T-helper 1 cell (primary cell): ENCODE measurements at regions not wholly inside any gene's neighbourhood (a gene's known extent, or its start where the extent isn't known, plus 50 kb on each side); places are given as distances from the start of the nearest gene placed in this dataset.

Experiments
- DNase-seq, 5 donors: peaks; one replicate each; pipeline ENCODE4 v3.0.0-alpha.2; 2012 to 2020

DNA sequence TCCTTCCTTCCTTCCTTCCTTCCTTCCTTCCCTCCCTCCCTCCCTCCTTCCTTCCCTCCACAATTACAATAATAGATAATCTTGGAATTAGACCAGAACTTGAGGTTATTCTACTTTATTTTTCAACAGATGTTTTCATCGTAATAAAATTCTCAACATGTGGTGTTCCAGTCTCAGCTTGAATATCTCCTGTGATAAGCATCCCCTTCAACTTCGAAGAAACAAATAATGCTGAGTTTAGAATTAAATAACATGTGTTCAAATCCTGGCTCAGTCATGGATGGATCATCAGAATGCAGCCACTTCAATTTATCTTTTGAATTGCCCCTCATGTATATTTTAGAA lies 91.4 kb upstream of the PAPPA start:
- DNase-seq, result no peak

- DNase-seq, result no peak
Observed at GRCh38 chr9:116064970-116065369, 88.6 kb upstream of the PAPPA start.

DNA sequence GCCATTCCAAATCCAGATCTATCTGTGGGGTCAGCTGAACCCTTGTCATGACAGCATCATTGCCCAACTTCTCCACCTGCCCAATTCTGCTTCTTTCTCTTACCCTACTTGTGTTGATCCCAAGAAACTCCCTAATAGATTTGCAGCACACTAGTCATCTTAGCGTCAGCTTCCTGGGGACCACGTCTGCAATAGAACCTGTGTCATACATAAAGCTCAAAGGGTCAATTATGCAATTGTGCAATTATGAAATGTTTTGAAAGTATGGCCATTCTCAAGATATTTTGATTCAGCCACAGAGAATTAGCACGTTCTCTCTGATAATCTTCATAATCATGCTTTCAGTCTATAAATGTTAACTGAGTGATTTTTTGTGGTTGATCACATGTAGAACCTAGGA lies 87.4 kb upstream of the PAPPA start:
- no peak for DNase-seq

DNA sequence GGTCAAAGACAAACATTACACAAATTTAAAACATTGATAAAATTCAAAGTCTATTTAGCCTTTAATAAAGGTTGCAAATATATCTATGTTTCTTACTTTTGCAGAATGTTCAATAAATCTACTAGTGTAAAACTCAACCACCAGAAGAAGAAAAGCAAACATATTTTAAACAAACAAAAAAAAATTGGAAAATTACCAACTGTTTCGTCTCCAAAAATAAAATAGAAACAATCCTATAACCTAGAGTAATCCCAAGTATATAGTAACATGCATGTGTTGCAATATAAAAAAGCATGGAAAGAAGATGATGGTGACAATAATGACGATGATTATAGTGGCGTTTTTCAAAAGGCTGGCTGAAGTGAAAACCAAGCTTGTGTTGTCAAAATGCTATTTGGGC lies 86.0 kb upstream of the PAPPA start:
- DNase-seq, result no peak

DNA sequence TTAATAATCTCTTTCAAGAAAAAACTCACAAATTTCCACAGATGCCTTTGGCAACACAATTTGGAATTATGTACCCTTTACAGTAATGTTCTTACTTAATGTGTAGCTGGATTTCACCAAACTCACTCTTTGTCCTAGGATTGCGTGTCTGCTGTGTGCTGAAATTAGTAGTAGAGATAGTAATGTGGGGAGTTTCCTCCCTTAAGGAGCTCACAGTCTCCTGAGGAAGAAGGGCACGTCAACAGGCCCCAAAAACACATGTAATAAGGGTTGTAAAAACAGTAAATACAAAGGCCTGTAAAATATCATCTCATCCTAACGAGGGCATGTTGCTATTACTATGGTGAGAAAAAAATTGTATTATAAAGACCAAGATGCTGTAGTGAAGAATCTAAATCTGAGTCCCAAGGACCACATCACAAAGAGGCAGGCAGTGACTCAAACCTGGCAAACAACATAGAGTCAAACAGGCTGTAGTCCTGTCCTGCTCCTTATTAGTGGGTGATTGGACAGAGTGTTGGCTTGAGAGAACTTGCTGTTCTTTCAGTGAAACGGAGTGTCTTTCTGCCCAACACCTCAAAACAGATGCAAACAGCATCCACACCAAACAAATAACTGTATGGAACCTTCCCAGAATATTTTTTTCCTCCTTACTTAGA lies 83.2 kb upstream of the PAPPA start:
- no peak for DNase-seq

GRCh38 chr9:116072046-116072445 lies 81.5 kb upstream of the PAPPA start:
- no peak for DNase-seq

- no peak for DNase-seq
Observed at GRCh38 chr9:116073826-116074225, 79.8 kb upstream of the PAPPA start.

GRCh38 chr9:116074658-116075057 lies 78.9 kb upstream of the PAPPA start:
- DNase-seq, result no peak

DNA sequence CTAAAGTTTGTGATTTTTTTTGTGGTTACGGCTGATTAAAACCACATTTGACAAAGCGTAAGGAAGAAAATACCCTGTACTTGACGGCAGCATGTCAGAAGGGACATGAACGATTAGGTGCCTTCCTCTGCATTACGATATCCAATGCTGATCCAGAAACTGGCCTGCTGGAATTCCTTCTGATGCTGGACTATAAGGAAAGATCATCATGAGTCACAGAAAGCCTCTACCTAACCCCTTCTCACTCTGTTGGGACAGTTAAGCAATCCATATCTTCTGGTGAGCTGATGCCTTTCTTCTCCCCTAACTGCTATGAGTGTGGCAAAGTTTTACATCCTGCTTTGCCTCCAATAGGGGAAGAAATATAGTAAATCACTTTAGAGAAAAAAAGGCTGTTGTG lies 78.4 kb upstream of the PAPPA start:
- DNase-seq, result no peak

DNA sequence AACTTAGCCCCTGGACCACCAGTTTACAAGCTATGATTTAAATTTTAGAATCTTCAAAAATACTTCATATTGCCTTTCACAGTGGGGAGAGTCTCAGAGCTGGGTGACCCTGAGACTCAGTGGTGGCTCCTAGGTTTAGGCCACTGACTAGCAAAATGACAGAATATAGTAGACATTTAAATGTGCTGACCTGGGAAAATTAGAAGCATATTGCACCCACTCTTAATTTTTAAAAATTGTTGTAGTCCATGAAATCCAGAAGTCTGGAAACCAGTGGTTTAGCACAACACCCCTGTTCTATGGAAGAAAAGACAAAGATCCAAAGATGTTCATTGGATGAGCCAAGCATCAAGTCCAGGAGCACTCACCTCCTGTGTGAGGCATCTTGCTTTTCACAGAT lies 75.0 kb upstream of the PAPPA start:
- DNase-seq, result no peak

DNA sequence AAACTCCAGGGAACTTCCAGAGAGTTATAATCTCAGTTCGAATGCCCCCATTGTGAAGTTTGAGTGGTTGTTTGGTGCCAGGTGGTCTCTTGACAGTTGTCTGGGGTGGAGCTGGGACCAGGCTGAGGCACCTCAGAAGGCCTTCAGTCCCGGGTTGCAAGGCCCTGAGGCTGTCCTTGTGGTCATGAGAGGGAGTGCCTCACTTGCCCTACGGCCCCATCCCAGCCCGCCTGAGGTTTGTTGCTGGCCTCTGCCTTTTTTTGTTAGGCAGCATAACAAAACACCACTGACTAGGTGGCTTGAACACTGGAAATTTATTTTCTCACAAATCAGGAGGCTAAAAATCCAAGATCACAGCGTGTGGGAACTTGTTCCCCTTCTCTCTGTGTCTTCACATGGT lies 73.0 kb upstream of the PAPPA start:
- DNase-seq, result no peak

GRCh38 chr9:116081435-116082115 lies 72.0 kb upstream of the PAPPA start:
- DNase-seq, result no peak

GRCh38 chr9:116083837-116084236 lies 69.8 kb upstream of the PAPPA start:
- DNase-seq, result no peak

- DNase-seq, result no peak
Observed at GRCh38 chr9:116084497-116084896, 69.1 kb upstream of the PAPPA start.

DNA sequence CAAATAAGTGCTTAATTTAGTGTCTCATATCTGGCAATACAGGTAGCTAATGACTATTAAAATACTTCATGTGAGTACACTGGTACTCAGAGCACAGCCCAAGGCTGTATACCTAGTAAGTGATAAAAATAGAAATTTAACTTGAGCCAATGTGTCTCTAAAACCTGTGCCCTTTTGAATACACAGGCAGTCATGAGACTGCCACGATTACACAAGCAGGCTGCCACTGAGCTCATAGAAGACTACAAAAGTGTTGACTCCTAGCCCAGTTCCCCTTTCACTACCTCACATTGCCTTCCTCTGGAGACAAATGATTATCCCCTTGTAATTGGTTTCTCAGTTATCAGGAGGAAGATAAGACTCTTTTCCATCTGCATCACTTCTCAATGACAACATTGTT lies 66.3 kb upstream of the PAPPA start:
- no peak for DNase-seq

DNA sequence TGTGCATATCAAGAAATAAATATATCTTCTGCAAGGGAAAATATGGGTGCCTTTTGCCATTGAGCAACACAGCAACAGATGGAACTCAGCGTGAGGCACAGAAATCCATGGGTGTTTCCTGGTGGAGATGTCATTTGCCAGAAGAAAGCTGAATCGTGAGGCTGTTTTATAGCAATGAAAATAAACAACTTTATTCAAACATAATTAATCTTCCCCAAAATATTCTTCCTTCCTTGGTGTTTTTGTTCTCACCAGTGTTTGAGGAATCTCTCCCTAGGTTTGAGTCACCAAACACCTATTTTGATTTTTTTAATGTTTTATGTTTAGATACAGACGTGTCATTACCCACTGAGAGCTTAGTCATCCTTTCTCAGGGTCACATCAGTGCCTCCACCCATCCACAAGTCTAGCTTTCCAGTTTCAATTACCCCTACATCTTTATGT lies 65.8 kb upstream of the PAPPA start:
- no peak for DNase-seq

GRCh38 chr9:116088396-116088795 lies 65.2 kb upstream of the PAPPA start:
- no peak for DNase-seq

DNA sequence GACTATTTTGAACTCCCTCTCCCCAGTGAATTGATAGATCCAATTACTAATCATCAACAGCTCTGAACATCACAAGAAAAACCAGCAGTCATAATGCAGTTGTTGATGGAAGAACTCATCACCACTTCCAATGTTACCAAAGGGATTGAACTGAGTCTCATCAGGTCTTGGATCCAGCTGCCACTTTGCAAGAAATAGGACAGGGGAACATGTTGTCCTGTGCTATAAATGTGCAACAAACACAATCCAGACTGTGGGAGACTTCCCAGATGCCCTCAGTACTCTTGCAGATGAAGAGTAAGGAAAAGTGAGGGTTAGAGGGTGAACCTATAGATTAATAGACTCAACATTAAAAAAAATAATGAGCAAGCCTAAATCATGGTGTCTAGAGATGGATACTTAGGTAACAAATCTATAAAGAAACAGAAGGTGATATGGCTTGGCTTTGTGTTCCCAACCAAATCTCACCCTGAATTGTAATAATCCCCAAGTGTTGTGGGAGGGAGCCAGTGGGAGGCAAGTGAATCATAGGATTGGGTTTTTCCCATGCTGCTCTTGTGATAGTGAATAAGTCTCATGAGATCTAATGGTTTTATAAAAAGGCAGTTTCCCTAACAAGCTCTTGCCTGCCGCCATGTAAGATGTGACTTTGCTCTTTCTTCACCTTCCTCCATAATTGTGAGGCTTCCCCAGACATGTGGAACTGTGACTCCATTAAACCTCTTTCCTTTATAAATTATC lies 63.4 kb upstream of the PAPPA start:
- DNase-seq, result no peak

- no peak for DNase-seq
Observed at GRCh38 chr9:116094846-116095245, 58.7 kb upstream of the PAPPA start.

DNA sequence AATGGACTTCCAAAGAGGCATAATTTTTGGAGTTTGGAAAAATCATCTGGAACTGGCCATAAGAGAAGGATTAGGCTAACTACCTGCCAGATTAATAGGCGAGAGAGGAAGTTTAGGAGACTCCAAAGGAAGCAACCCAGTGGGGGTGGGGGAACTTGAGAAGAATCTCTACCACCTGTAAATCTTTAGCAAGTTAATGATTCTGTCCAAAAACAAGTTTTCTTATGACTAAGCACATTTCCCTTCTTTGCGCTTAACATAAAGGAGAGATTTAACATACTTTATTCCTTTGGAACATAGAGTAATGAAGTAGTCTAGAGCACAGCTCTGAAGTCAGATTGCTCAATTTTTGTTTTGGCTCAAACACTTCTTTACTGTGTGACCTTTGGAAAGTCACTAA lies 58.2 kb upstream of the PAPPA start:
- DNase-seq, result no peak

DNA sequence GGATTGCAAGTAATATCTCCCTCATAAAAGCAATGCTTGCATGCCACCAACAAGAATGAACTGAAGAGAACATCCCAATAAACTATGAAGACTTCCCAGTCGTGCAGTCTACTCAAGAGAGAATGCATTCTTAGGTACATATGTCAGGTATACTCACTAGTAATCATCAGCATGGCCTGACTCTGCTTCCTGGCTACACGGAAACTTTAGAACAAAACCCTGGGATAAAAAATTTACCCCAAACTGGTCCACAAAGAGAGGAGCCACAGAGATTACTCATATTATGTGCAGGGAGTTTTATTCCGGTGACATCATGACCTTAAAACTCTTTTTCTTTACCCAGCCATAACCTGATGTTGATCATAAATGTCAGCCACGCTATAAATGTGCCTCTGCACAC lies 57.5 kb upstream of the PAPPA start:
- DNase-seq, result no peak

GRCh38 chr9:116096853-116097252 lies 56.7 kb upstream of the PAPPA start:
- DNase-seq, result no peak

GRCh38 chr9:116098476-116098875 lies 55.1 kb upstream of the PAPPA start:
- no peak for DNase-seq

GRCh38 chr9:116099821-116100220 lies 53.8 kb upstream of the PAPPA start:
- no peak for DNase-seq
